Retinal pigment epithelial cell (primary cell): ENCODE measurements at regions not wholly inside any gene's neighbourhood (a gene's known extent, or its start where the extent isn't known, plus 50 kb on each side); places are given as distances from the start of the nearest gene placed in this dataset.
"Not testable (repeated sequence)": the region's sequence is repeated elsewhere in the genome, so short reads cannot be mapped to it uniquely, and the experiment has no call there.

ENCODE experiments used
- DNase-seq: peaks from one replicate; pipeline ENCODE4 v3.0.0-alpha.2; 2010; ENCODE audit warnings: low read depth
- H3K4me3 ChIP-seq: 2 replicates; pipeline ENCODE4 v1.5.1; 2011; ENCODE audit warnings: mild to moderate bottlenecking, low read length, control low read depth, moderate library complexity

- not testable (repeated sequence) for DNase-seq, H3K4me3 ChIP-seq
Observed at GRCh38 chr7:35152059-35152458, 101.8 kb downstream of the TBX20 start.

GRCh38 chr7:35148030-35148429 lies 105.9 kb downstream of the TBX20 start:
- not testable (repeated sequence) for DNase-seq, H3K4me3 ChIP-seq

- not testable (repeated sequence) for H3K4me3 ChIP-seq, DNase-seq
Observed at GRCh38 chr7:35142125-35142524, 104.8 kb upstream of the DPY19L1 start.

- not testable (repeated sequence) for DNase-seq, H3K4me3 ChIP-seq
Observed at GRCh38 chr7:35139281-35139680, 102.0 kb upstream of the DPY19L1 start.

- DNase-seq, H3K4me3 ChIP-seq: not testable (repeated sequence)
Observed at GRCh38 chr7:35133465-35133864, 96.2 kb upstream of the DPY19L1 start.

- peak; percentile 6 for DNase-seq
- not testable (repeated sequence) for H3K4me3 ChIP-seq
Observed at GRCh38 chr7:35133011-35133410, 95.7 kb upstream of the DPY19L1 start.

GRCh38 chr7:35128662-35129061 lies 91.4 kb upstream of the DPY19L1 start:
- H3K4me3 ChIP-seq, DNase-seq: not testable (repeated sequence)

- H3K4me3 ChIP-seq, DNase-seq: not testable (repeated sequence)
Observed at GRCh38 chr7:35118526-35118925, 81.2 kb upstream of the DPY19L1 start.

GRCh38 chr7:35106667-35107066 lies 69.4 kb upstream of the DPY19L1 start:
- peak; percentile 3 for DNase-seq
- not testable (repeated sequence) for H3K4me3 ChIP-seq

- not testable (repeated sequence) for H3K4me3 ChIP-seq, DNase-seq
Observed at GRCh38 chr7:35105511-35105910, 68.2 kb upstream of the DPY19L1 start.

GRCh38 chr7:35102845-35103244 lies 65.6 kb upstream of the DPY19L1 start:
- H3K4me3 ChIP-seq, DNase-seq: not testable (repeated sequence)

- DNase-seq, H3K4me3 ChIP-seq: not testable (repeated sequence)
Observed at GRCh38 chr7:35092961-35093360, 55.7 kb upstream of the DPY19L1 start.
